HS-27A (cell line): ENCODE measurements at regions not wholly inside any gene's neighbourhood (a gene's known extent, or its start where the extent isn't known, plus 50 kb on each side); places are given as distances from the start of the nearest gene placed in this dataset.
A peak's percentile ranks its signal among the peaks of the same experiment; 100 is the strongest.

Source experiments
- DNase-seq: peaks from one replicate; pipeline ENCODE4 v3.0.0-alpha.2; 2012; ENCODE audit warnings: low read depth, missing footprints

- DNase-seq, result no peak
These were observed 545.8 kb upstream of the ADAMTS9 start for GRCh38 chr3:65233561-65233960.

- DNase-seq, result no peak
These were observed 543.7 kb upstream of the ADAMTS9 start for GRCh38 chr3:65231544-65231943.

GRCh38 chr3:65230261-65231139 is 542.7 kb upstream of the ADAMTS9 start:
- no peak for DNase-seq

- DNase-seq, result no peak
These were observed 538.5 kb upstream of the ADAMTS9 start for GRCh38 chr3:65226287-65226686.

GRCh38 chr3:65210026-65210814 is 522.4 kb upstream of the ADAMTS9 start:
- no peak for DNase-seq

GRCh38 chr3:65202395-65202794 is 514.6 kb upstream of the ADAMTS9 start:
- DNase-seq, result no peak

GRCh38 chr3:65201926-65202325 is 514.1 kb upstream of the ADAMTS9 start:
- no peak for DNase-seq

GRCh38 chr3:65200310-65200970 is 512.6 kb upstream of the ADAMTS9 start:
- no peak for DNase-seq

GRCh38 chr3:65196663-65197062 is 508.9 kb upstream of the ADAMTS9 start:
- DNase-seq, result no peak

GRCh38 chr3:65195211-65196006 is 507.6 kb upstream of the ADAMTS9 start:
- no peak for DNase-seq

- DNase-seq, result no peak
These were observed 506.9 kb upstream of the ADAMTS9 start for GRCh38 chr3:65194744-65195143.

GRCh38 chr3:65194047-65194714 is 506.4 kb upstream of the ADAMTS9 start:
- no peak for DNase-seq

GRCh38 chr3:65193531-65193930 is 505.7 kb upstream of the ADAMTS9 start:
- no peak for DNase-seq

- DNase-seq, result no peak
These were observed 502.3 kb upstream of the ADAMTS9 start for GRCh38 chr3:65190111-65190510.

GRCh38 chr3:65186268-65186667 is 498.5 kb upstream of the ADAMTS9 start:
- no peak for DNase-seq

GRCh38 chr3:65182682-65183081 is 494.9 kb upstream of the ADAMTS9 start:
- no peak for DNase-seq

GRCh38 chr3:65182085-65182484 is 494.3 kb upstream of the ADAMTS9 start:
- DNase-seq, result no peak

GRCh38 chr3:65181391-65181871 is 493.6 kb upstream of the ADAMTS9 start:
- DNase-seq, result no peak

- DNase-seq, result peak; percentile 4
These were observed 490.9 kb upstream of the ADAMTS9 start for GRCh38 chr3:65178703-65179102.

- DNase-seq, result no peak
These were observed 490.2 kb upstream of the ADAMTS9 start for GRCh38 chr3:65177960-65178376.

- DNase-seq, result no peak
These were observed 486.9 kb upstream of the ADAMTS9 start for GRCh38 chr3:65174713-65175112.
